GM18868 (cell line): ENCODE measurements at regions not wholly inside any gene's neighbourhood (a gene's known extent, or its start where the extent isn't known, plus 50 kb on each side); places are given as distances from the start of the nearest gene placed in this dataset.
"Not testable (repeated sequence)": the region's sequence is repeated elsewhere in the genome, so short reads cannot be mapped to it uniquely, and the experiment has no call there.

Experiments
- ATAC-seq: cut with Tn5 transposase; IDR thresholded peaks from one replicate; pipeline ENCODE4 v1.9.1; 2021; ENCODE audit warnings: mild to moderate bottlenecking, moderate library complexity; ENCODE audit not compliant: unreplicated experiment

DNA sequence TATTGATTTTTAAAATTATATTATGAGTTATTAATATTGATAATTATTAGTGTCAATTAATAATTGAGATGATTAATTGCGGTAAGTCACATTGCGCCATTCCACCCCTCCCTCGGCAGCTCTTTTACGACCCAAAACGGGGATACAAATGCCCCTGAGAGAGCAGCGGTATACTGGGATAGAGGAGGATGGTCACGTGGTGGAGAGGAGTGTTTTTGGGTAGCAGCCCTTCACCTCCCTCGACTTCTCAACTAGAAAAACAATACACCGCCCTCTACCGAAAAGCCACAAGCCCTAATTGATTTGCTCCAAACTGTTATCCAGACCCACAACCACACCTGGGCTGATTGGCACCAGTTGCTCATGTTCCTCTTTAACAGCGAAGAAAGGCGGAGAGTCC, 71.0 kb downstream of the DAPL1 start:
- ATAC-seq, result not testable (repeated sequence)

DNA sequence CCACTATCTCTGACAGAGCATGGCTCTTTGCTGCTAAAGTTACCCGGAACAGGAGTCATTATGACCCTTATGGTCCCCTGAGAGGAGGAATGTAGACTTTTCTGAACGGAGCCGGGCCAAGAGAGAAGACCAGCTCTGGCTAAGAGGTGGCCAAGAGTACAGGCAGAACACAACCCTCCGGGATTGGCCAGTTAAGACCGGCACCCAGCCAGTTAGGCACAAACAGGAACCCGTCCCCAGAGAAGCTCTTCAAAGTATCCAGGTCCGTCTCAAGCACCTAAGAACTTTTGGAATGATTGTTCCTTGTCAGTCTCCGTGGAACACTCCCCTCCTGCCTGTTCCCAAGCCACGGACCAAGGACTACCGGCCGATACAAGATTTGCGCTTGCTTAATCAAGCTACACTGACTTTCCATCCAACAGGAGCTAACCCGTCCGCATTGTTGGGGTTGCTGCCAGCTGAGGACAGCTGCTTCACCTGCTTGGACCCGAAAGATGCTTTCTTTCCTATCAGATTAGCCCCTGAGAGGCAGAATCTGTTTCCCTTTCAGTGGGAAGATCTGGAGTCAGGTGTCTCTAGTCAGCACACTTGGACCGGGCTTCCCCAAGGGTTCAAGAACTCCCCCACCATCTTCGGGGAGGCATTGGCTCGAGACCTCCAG, 72.5 kb downstream of the DAPL1 start:
- ATAC-seq, result not testable (repeated sequence)

DNA sequence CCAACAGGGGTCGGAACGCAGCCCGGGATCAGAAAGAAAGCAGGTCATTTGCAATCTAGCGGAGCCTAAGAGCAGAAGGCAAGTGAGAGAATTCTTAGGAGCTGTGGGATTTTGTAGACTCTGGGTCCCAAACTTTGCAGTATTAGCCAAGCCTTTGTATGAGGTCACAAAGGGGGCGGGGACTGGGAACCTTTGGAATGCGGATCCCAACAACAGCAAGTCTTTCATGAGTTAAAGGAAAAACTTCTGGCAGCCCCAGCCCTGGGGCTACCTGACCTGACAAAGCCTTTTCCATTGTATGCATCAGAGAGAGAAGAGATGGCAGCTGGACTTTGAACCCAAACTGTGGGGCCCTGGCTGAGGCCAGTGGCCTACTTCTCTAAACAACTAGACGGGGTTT, 73.3 kb downstream of the DAPL1 start:
- ATAC-seq, result not testable (repeated sequence)

DNA sequence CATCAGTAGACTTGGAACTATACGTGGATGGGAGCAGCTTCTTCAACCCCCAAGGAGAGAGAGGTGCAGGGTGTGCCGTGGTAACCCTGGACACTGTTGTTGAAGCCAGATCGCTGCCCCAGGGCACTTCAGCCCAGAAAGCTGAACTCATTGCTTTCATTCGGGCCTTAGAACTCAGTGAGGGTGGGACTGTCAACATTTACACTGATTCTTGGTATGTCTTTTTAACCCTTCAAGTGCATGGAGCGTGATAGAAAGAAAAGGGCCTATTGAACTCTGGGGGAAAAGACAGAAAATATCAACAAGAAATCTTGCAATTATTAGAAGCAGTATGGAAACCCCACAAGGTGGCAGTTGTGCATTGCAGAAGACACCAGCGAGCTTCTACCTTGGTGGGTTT, 74.0 kb downstream of the DAPL1 start:
- ATAC-seq, result not testable (repeated sequence)

DNA sequence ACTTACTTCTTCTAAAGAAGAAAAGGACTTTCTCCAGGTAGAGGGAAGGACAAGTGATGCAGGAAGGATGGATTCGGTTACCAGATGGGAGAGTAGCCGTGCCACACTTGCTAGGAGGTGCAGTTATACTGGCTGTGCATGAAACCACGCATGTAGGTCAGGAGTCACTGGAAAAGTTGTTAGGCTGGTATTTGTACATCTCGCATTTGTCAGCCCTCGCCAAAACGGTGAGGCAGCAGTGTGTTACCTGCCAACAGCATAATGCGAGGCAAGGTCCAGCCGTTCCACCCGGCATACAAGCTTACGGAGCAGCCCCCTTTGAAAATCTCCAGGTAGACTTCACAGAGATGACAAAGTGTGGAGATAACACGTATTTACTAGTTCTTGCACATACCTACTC, 74.5 kb downstream of the DAPL1 start:
- not testable (repeated sequence) for ATAC-seq

DNA sequence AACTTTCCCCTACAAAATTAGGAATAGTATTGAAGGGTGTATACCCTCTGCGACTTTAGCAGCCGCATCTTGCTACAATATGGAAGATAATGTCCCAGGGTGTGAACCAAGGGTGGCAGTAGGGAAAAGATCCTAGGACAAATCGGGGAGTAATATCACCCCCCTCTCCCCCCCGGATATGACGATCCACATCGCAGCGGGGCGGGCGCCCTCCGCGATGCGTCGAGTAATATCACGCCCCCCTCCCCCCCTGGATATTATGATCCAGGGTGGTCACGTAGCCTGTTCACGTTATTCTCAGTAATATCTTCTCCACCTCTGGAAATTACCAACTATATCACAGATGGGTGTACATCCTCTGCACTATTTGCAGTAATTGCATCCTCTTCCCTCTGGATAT, 82.9 kb downstream of the DAPL1 start:
- ATAC-seq, result no peak

DNA sequence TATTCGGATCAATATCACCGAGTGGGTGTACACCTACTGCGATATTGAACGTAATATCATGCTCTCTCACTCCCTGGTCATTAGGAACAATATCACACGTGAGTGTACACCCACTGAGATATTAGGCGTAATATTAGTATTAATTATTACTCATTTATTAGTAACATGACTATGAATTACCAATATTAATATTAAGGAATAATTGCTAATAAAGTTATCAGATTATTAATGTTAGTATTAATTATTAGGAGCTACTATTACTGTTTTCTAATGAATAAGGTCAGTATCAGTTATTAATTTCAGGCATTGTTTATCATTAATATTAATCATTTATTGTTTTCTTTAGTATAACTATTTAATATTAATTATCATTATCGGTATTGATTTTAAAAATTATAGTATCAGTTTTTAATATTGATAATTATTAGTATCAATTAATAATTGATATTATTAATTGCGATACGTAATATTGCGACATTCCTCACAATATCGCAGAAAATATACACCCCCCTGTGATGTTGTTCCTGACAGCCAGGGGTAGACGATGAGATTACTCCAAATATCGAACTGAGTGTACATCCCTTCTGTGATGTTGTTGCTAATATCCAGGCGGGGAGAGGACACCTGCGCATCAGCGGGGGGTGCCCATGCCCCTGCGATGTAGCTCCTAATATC, 84.2 kb downstream of the DAPL1 start:
- no peak for ATAC-seq

DNA sequence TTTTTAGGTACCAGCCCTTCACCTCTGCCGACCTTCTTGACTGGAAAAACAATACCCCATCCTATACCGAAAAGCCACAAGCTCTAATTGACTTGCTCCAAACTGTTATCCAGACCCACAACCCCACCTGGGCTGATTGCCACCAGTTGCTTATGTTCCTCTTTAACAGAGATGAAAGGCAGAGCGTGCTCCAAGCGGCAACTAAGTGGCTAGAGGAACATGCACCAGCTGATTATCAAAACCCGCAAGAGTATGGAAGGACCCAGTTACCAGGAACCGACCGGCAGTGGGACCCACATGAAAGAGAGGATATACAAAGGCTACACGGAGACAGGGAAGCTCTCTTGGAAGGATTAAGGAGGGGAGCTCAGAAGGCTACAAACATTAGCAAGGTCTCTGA, 86.1 kb upstream of the TANC1 start:
- no peak for ATAC-seq

DNA sequence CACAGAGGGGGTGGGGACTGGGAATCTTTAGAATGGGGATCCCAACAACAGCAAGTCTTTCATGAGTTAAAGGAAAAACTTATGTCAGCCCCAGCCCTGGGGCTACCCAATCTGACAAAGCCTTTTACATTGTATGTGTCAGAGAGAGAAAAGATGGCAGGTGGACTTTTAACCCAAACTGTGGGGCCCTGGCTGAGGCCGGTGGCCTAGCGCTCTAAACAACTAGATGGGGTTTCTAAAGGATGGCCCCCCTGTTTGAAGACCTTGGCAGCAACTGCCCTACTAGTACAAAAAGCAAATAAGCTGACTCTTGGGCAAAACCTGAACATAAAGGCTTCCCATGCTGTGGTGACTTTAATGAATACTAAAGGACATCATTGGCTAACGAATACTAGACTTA, 83.9 kb upstream of the TANC1 start:
- not testable (repeated sequence) for ATAC-seq

DNA sequence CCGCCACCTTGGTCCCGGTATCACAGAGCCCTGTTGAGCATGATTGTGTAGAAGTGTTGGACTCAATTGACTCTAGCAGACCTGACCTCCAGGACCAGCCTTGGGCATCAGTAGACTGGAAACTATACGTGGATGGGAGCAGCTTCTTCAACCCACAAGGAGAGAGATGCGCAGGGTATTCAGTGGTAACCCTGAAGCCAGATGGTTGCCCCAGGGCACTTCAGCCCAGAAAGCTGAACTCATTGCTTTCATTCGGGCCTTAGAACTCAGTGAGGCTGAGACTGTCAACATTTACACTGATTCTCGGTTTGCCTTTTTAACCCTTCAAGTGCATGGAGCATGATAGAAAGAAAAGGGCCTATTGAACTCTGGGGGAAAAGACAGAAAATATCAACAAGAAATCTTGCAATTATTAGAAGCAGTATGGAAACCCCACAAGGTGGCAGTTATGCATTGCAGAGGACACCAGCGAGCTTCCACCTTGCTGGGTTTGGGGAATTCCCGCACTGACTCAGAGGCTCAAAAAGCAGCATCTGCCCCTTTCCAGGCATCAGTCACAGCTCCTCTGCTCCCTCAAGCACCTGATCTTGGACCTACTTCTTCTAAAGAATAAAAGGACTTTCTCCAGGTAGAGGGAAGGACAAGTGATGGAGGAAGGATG, 83.3 kb upstream of the TANC1 start:
- ATAC-seq, result not testable (repeated sequence)

DNA sequence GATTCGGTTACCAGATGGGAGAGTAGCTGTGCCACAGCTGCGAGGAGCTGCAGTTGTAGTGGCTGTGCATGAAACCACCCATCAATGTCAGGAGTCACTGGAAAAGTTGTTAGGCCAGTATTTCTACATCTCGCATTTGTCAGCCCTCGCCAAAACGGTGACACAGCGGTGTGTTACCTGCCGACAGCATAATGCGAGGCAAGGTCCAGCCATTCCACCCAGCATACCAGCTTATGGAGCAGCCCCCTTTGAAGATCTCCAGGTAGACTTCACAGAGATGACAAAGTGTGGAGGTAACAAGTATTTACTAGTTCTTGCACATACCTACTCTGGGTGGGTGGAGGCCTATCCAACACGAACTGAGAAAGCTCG, 82.8 kb upstream of the TANC1 start:
- not testable (repeated sequence) for ATAC-seq

DNA sequence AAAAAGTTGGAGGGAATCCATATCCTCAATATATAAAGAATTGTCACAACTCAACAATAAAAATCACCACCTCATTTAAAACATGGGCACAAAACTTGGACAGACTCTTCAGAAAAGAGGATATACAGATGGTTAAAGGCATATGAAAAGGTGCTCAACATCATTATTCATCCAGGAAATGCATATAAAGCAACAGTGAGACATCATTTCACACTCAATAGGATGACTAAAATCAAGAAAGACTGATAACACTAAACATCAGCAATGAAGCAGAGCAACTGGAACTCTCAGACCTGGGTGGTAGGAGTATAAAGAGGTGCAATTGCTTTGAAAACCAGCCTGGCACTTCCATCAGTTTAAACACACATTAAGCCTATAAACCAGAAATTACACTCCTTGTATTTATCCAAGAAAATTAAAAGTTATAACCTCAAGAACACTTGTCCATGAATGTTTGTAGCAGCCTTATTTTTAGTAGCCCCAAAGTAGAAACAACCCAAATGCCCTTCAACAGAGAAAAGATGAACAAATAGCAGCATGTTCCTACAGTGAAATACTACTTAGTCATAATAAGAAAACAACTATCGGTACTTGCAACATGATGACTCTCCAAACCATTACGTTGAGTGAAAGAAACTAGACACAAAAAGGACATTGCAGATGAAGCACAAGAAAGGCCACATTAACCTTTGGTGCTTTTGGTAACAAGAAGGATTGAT, 79.1 kb upstream of the TANC1 start:
- ATAC-seq, result peak; percentile 63

DNA sequence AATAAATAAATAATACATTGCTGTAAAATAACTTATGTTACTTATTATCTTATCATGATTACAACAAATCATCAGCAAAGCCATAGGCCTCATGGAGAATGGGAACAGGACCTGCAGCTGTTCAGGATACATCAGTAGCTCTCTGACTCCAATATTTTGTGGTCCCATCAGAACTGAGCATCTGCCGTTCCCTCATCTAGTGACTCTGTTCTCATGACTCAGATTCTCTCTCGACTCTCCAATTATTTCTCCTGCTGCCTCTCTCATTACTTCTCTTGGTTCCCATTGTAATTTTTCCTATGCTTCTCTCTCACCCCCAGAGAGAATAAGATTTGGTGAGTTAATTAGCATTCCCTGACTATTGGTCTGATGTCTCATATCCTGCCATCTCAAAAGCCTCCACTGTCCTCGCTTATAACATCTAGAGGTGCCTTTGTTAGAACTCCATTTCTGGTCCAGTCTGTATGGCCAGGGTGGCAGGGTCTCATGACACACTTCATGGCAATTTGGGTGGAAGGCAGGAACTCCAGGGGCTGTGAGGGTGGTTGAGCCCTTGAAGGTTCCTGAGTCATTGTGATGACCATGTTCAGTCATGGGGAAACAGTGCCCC, 78.0 kb upstream of the TANC1 start:
- no peak for ATAC-seq

DNA sequence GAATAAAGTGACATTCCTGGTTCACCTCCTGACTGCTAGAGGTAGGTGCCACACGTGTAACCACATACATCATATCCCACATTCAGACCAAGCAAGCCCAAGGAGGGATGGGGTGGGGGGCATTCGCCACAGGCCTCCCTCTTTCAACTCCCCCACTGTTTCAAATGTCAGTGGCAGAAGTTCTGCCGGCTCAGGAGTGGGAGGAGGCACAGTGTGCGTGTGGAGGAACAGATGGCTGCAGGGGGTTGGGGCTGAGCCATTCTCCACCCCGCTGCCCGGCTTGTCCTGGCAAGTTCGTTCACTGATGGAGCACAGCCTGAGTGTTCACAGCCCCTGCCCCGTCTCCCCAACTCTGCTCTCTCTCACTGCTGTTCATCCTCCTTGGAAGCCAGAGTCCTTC, 75.4 kb upstream of the TANC1 start:
- ATAC-seq, result no peak

DNA sequence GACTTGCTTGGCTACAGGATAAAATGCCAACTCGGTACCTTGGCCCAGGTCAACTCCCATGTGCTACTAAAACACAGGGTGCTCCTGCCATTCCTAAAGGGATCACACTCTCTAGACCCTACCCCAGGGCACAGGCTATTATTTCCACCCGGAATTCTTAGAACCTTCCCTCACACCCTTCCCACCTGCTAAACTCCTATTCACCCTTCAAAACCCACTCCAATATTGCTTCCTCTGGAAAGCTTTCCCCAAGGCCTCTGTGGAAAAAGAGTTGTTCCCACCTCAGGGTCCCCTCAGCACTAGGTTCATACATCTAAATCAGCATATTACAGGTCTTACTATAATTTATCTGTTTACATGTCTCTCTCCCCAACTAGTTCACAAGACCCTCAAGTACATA, 75.0 kb upstream of the TANC1 start:
- ATAC-seq, result no peak

DNA sequence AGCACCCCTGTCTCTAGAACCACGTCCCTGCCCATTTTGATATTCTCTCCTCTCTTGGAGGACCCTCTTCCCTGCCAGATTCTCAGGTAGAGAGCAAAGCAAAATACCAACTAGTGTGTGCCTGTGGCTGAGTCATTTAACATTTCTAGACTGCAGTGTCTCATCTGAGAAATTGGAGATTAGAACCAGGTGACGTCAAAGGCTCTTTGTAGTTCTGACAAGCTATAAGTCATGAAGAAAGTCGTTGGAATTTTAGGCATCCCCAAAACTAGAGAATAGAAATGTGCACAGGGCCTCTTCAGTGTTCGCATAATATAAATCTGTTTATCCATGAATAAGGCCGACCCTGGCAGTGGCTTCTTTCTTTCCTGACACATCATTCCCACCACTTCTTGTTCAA, 74.4 kb upstream of the TANC1 start:
- ATAC-seq, result no peak

DNA sequence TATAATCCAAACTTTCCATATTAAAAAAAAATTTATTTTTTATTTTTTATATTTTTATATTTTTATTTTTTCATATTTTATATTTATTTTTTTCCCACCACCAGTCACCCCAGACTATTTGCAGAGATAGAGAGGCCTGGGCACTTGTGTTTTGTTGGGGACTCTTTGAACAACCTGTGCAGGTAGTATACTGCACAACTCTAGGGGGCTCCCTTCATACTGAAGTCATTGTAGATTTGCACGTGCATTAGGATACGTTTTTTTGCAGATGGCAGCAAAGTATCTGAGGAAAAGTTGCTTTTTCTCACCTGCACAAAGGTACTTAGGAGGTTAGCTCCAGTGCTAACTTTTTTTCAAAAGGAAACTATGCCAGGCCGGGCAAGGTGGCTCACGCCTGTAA, 73.9 kb upstream of the TANC1 start:
- no peak for ATAC-seq

DNA sequence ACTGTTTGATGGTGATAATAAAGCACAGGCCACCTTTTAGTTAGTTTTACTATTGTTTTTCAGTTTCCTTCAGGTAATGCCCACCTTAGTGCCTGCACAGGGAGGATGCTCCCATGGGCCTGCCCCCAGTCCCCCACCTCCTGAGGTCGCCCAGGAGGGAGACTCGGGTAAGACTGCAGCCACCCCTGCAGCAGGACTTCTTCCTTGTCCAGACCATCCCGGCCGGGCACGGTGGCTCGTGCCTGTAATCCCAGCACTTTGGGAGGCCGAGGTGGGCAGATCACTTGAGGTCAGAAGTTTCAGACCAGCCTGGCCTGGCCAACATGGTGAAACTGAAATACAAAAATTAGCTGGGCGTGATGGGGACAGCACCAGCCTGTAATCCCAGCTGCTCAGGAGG, 68.1 kb upstream of the TANC1 start:
- ATAC-seq, result no peak

DNA sequence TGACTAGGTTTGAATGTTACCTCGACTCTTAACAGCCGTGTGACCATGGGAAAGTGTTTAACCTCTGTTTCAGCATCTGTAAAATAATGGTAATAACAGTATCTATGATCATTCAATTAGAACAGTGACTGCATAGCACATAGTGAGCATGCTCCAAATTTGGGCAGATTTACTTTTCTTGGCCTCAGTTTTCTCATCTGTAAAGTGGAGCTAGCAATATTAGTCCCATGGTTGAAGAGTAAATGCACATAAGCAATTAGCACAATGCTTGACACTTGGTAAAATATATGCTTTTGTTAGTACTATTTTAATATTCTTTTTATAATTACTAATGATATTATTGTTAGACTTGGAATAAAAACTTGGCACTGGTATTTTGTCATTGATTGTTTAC, 66.4 kb upstream of the TANC1 start:
- no peak for ATAC-seq

DNA sequence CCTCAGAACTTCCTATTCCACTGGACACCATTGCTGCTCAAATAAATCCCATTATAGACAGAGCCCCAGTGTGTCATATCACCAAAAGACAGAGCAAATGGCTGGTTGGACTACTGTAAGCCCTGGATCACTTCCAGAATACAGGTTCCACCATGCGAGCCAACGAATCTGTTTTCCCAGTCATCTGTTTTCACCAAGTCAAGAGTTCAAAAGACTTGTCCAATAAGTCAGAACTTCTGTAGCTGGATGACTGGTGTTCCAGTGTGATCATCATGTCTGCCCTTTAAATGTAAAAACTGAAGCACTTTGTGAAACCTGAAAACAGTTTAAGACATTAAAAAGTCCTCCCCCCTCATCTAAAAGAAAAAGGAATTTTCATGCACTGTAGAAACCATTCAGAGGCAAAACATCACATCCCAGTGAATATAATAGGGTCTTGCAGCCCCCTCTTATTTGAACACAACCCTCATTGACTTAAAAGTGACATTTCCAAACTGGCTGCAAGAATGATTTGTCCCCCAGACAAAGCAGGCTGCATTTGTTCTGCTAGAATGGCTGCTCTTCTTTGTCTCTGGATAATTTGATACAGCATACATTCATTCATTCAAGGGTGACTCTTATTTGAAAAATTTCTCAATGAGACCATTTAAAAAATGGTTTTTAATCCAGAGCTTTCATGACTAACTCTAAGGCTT, 64.6 kb upstream of the TANC1 start:
- no peak for ATAC-seq
